DOHH2 (cell line): ENCODE measurements at regions not wholly inside any gene's neighbourhood (a gene's known extent, or its start where the extent isn't known, plus 50 kb on each side); places are given as distances from the start of the nearest gene placed in this dataset.

ENCODE experiments used
- H3F3A ChIP-seq: fragments of 200-600 bp; sonication (generic), shearing (Covaris generic); 2 replicates; pipeline ENCODE4 v1.6.0; 2016; ENCODE audit warnings: antibody characterized with exemption, mild to moderate bottlenecking; ENCODE audit not compliant: control insufficient read depth, insufficient read depth
- H3K27ac ChIP-seq: fragments of 200-600 bp; sonication (generic); 2 replicates; pipeline ENCODE4 v1.5.1; 2014; ENCODE audit warnings: low read depth, mild to moderate bottlenecking, low read length, moderate library complexity
- H3K27me3 ChIP-seq: fragments of 200-600 bp; sonication (generic); 2 replicates; pipeline ENCODE4 v1.6.1; 2014; ENCODE audit warnings: mild to moderate bottlenecking, low read length, mixed read lengths; ENCODE audit not compliant: control insufficient read depth
- H3K36me3 ChIP-seq: fragments of 200-600 bp; sonication (generic); 2 replicates; pipeline ENCODE4 v1.6.1; 2014; ENCODE audit warnings: mild to moderate bottlenecking, low read length, moderate library complexity, mixed read lengths; ENCODE audit not compliant: control insufficient read depth
- H3K4me1 ChIP-seq: fragments of 200-600 bp; sonication (generic); 2 replicates; pipeline ENCODE4 v1.6.1; 2014; ENCODE audit warnings: mild to moderate bottlenecking, low read length, mixed read lengths; ENCODE audit not compliant: control insufficient read depth
- H3K4me2 ChIP-seq: fragments of 200-600 bp; sonication (generic); 2 replicates; pipeline ENCODE4 v1.6.0; 2014; ENCODE audit warnings: mild to moderate bottlenecking, low read length, moderate library complexity
- H3K4me3 ChIP-seq: fragments of 200-600 bp; sonication (generic); 2 replicates; pipeline ENCODE4 v1.5.1; 2014; ENCODE audit warnings: mild to moderate bottlenecking, low read length, mixed read lengths
- H3K79me2 ChIP-seq: fragments of 200-600 bp; sonication (generic); 2 replicates; pipeline ENCODE4 v1.6.1; 2014; ENCODE audit warnings: mild to moderate bottlenecking, low read length, mixed read lengths; ENCODE audit not compliant: control insufficient read depth
- H3K9me2 ChIP-seq: fragments of 200-600 bp; sonication (generic); replicated peaks from 2 replicates; pipeline ENCODE4 v1.6.1; 2014; ENCODE audit warnings: mild to moderate bottlenecking, low read length, mixed read lengths; ENCODE audit not compliant: control insufficient read depth
- H3K9me3 ChIP-seq: fragments of 200-600 bp; sonication (generic); 2 replicates; pipeline ENCODE4 v1.6.1; 2014; ENCODE audit warnings: antibody characterized with exemption, low read length, mixed read lengths; ENCODE audit not compliant: control insufficient read depth, insufficient read depth
- H4K20me1 ChIP-seq: fragments of 200-600 bp; sonication (generic); 2 replicates; pipeline ENCODE4 v1.6.0; 2014; ENCODE audit warnings: low read depth, mild to moderate bottlenecking, antibody characterized with exemption, low read length, moderate library complexity; ENCODE audit not compliant: control insufficient read depth, insufficient read depth
- EZH2phosphoT487 ChIP-seq: fragments of 200-600 bp; sonication (generic); IDR thresholded peaks from 2 replicates; pipeline ENCODE4 v1.6.1; 2017; ENCODE audit warnings: borderline replicate concordance, mild to moderate bottlenecking, antibody characterized with exemption, low read length, moderate library complexity, mixed read lengths
- TF ChIP-seq, protein P1 (sequence below): fragments of 200-600 bp; sonication (generic); IDR thresholded peaks from one replicate; pipeline ENCODE4 v1.5.1; 2014; ENCODE audit warnings: antibody characterized with exemption, mild to moderate bottlenecking, low read depth, low read length; ENCODE audit not compliant: poor library complexity, severe bottlenecking

GRCh38 chr3:102059145-102059943 lies 210.0 kb downstream of the NFKBIZ start:
- H4K20me1 ChIP-seq = no peaks in the 10 kb centered on the region
- no peaks in the 10 kb centered on the region for H3F3A ChIP-seq
- no peaks in the 10 kb centered on the region for H3K9me2 ChIP-seq
- no peak overlapping the region for H3K4me3 ChIP-seq
- no peak overlapping the region for H3K4me2 ChIP-seq
- no peaks in the 10 kb centered on the region for H3K27me3 ChIP-seq
- H3K4me1 ChIP-seq = peaks cover 5% of the 10 kb centered on the region; the same call in 1 of the 2 replicates
- H3K36me3 ChIP-seq = no peaks in the 10 kb centered on the region
- TF ChIP-seq EZH2phosphoT487 = no peak
- TF ChIP-seq, protein P1, sequence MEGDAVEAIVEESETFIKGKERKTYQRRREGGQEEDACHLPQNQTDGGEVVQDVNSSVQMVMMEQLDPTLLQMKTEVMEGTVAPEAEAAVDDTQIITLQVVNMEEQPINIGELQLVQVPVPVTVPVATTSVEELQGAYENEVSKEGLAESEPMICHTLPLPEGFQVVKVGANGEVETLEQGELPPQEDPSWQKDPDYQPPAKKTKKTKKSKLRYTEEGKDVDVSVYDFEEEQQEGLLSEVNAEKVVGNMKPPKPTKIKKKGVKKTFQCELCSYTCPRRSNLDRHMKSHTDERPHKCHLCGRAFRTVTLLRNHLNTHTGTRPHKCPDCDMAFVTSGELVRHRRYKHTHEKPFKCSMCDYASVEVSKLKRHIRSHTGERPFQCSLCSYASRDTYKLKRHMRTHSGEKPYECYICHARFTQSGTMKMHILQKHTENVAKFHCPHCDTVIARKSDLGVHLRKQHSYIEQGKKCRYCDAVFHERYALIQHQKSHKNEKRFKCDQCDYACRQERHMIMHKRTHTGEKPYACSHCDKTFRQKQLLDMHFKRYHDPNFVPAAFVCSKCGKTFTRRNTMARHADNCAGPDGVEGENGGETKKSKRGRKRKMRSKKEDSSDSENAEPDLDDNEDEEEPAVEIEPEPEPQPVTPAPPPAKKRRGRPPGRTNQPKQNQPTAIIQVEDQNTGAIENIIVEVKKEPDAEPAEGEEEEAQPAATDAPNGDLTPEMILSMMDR = no peak
- H3K79me2 ChIP-seq = no peaks in the 10 kb centered on the region
- H3K27ac ChIP-seq = no peak overlapping the region
- H3K9me3 ChIP-seq = no peaks in the 10 kb centered on the region

DNA sequence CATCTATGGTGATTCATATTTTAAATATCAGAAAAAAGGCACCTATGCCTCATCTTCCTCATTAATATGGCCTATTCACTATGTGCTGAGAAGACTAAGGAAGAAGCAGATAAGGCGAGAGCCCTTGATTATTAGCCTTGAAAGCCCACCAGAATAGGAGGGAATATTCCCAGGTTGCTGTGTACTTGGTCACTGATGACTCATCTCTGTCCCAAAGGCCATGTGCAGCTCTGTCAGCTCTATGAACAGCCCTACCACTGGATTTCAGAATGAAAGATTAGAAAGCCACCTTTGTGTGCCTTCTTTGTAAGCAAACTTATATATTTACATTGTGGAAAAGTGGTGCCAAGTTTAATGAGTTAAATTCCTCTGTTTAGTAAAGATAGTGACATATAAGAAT lies 211.5 kb downstream of the NFKBIZ start:
- no peaks in the 10 kb centered on the region for H3K79me2 ChIP-seq
- no peaks in the 10 kb centered on the region for H4K20me1 ChIP-seq
- peaks cover 5% of the 10 kb centered on the region; the same call in 1 of the 2 replicates for H3K4me1 ChIP-seq
- no peaks in the 10 kb centered on the region for H3F3A ChIP-seq
- H3K27ac ChIP-seq = no peak overlapping the region
- no peak overlapping the region for H3K4me3 ChIP-seq
- no peak overlapping the region for H3K4me2 ChIP-seq
- no peaks in the 10 kb centered on the region for H3K9me3 ChIP-seq
- no peaks in the 10 kb centered on the region for H3K9me2 ChIP-seq
- TF ChIP-seq, protein P1 = no peak
- no peak for TF ChIP-seq EZH2phosphoT487
- no peaks in the 10 kb centered on the region for H3K36me3 ChIP-seq
- H3K27me3 ChIP-seq = no peaks in the 10 kb centered on the region

DNA sequence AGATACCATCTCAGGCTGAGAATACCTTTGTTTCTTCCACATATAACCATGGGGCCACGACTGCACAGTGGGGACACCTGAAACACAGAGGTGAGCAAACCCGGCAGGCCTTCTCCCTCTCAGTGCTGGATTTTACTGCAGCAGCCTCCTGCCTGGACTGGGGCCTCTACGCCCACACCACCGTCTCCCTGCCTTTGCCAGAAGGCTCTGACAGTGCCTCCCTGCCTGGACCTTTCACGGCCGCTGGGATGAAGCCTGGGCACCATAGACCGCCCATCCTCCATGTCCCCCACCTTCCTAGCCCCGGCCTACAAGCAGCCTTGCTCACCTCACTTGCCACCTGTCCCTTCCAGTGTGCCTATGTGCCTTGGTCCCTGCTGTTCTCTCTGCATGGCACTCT lies 214.3 kb downstream of the NFKBIZ start:
- Histone ChIP-seq H3K4me1 (peaks cover 5% of the 10 kb centered on the region; the same call in 1 of the 2 replicates), H3K9me2 (no peaks in the 10 kb centered on the region), H3F3A (no peaks in the 10 kb centered on the region), H3K36me3 (no peaks in the 10 kb centered on the region), H4K20me1 (no peaks in the 10 kb centered on the region), H3K4me3 (no peak overlapping the region), H3K27ac (no peak overlapping the region), H3K27me3 (no peaks in the 10 kb centered on the region), H3K4me2 (no peak overlapping the region), H3K79me2 (no peaks in the 10 kb centered on the region), H3K9me3 (no peaks in the 10 kb centered on the region)
- TF ChIP-seq, protein P1 = no peak
- no peak for TF ChIP-seq EZH2phosphoT487
